ENCODE measurements at regions not wholly inside any gene's neighbourhood (a gene's known extent, or its start where the extent isn't known, plus 50 kb on each side); places are given as distances from the start of the nearest gene placed in this dataset.

GRCh38 chr2:239776436-239777005 lies 248.6 kb downstream of the NDUFA10 start:
- no peak for DNase-seq

DNA sequence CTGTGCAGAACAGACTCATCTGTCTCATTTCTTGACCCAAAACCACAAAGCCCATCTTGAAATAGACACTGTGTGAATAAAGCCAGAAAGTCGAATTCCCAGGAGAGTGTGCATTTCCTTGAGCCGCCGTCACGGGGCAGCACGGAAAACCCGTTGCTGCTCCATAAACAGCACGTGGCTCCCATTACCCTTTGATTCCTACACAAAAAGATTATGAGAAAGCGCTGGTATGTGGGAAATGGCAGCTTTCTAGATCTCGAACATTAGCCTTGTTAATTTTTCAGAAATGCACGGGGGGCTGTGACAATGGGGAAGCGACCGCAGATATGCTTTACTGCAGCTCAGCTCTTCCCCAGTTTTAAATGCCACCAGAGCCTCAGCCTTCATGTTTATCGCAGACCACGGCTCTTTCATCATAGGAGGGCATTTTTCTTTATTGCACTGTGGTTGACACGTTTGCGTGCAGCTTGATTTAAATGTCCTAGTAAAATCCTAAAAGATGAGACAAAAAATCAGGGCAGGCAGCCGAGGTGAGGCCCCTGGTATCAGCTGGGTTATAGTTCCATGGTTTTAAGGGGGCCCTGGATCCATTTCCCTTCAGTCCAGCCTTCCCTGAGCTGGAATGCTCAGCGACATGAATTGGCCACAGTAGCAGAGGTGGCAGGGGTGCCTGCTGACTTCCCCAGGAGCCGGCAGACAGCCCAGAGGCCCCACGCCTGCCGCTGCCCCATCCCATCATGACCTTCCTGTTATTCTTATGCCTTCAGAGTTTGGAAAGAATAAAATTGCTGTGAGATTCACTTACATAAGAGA lies 249.3 kb downstream of the NDUFA10 start:
- DNase-seq, result no peak

GRCh38 chr2:239774933-239775622 lies 250.1 kb downstream of the NDUFA10 start:
- no peak for DNase-seq

DNA sequence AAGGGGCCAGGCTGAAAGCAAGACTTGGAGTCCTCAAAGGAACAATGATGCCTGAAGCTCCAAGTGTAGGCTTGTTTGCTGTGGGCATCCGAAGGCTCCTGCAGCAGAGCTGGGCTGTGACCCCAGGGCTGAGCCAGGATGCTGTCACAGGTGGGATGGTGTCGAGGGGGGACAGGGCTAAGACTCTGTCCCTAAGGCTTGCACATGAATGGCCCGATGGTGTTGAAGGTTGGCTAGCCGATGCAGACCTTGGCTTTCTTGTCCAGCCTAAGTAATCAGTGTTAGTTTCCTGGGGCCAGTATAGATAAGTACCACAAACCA lies 251.0 kb downstream of the NDUFA10 start:
- no peak for DNase-seq

- no peak for DNase-seq
Measured at GRCh38 chr2:239773228-239774141, 251.7 kb downstream of the NDUFA10 start.

DNA sequence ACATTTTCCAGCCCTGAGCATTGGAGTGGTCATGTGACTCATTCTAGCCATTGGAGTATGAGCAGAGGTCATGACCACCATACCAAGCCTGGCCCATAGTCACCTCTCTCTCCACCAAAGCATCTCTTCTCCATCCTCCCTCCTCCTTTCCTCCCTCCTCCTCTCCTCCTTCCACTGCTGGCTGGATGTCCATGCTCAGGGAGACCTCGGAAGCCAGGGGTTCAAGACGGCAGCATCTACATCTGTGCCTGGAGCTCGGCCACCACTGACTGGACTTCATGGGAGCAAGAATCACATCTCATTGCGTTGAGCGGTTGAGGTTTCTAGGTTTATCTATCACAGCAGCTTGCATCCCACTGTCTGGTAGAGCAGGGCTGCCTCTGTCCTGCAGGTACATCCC lies 252.4 kb downstream of the NDUFA10 start:
- no peak for DNase-seq

DNA sequence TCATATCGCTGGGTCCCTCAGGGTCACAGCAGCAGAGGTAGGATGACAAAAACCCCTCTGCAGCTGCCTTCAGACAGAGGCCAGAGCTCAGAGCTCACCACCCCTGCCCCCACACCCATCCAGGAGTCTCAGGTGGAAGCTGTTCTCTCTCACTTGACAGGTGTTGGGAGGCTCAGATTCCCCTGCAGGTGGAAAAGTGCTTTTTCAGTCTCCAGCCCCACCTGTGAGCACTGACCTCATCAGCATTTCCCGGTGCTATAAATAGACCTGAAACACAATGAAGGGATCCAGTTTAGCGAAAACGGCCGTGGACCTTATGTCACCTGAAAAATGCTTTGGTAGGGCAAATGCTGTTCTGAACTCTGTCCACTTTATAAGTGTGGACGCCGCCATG lies 254.9 kb downstream of the NDUFA10 start:
- no peak for DNase-seq

DNA sequence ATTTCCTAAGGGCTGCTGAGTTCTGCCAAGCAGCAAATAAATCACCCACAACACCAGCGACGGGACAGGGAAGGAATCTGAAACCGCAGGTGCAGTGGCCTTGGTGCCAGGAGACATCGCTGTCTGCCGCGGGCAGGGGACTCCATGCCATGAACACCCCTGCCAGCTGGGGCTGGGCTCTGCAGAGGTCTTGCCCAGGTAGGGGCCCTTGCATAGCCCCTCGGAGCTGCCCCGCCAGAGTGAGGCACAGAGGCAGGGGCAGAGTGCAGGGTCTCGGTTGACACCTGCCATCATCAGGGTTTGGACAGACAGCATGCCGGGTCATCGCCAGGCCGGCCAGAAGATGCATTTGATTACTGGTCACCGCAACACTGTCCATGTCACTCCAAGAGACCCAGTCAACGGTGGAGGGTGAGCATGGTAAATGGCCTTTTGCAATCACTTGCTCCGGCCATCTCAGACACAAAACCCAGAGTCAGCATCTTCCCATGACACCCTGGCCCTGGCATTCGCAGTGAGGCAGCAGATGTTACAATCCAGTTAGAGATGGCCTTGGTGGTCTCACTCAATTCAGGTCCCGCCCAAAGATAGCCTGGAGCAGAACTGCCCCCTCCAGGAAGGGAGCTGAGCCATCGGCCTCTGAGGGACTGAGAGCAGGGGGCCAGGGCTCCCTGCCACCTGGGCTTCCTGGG lies 255.4 kb downstream of the NDUFA10 start:
- DNase-seq, result no peak

GRCh38 chr2:239768907-239769553 lies 256.1 kb downstream of the NDUFA10 start:
- DNase-seq, result no peak

- DNase-seq, result no peak
Measured at GRCh38 chr2:239768031-239768790, 256.9 kb downstream of the NDUFA10 start.

DNA sequence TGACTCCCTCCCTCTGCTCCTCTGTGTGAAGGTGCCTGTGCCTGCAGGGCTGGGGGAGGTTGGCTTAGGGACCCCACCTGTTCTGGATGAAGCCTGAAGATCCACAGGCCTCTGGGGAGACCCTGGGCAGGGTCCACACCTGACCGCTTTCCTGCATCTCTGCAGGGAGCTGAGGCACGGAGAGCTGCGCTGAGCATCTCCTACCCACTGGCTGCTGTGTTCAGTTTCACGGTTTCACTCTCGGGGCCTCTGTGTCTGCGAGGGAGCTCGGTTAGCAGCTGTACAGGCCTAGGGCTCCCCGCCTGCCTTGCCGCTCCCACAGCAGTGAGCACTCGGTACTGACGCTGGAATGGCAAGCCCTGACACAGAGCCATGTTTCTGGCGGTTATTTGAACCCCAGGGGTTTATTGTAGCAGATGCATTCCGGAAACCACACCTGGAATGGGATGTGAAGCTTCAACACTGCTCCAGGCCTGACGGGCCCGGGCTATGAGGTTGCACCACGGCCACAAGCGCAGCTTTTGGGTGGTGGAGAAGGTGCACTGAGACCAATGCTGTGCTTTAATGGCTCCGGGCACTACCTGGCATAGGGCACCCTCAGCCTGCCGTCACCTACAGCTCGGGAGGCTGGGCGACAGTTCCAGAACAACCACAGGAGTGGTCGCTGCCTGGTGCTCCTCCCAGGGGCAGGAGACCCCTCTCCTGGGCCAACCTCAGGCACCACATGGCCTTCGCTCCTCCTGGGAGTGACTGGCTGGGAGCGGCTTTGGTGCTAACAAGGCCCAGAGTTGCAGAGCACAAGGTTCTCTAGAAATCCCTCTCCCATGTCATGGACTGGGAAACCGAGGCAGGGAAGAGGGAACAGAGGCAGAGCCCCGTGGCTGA lies 257.9 kb downstream of the NDUFA10 start:
- no peak for DNase-seq

- no peak for DNase-seq
Measured at GRCh38 chr2:239765911-239766310, 259.2 kb downstream of the NDUFA10 start.

DNA sequence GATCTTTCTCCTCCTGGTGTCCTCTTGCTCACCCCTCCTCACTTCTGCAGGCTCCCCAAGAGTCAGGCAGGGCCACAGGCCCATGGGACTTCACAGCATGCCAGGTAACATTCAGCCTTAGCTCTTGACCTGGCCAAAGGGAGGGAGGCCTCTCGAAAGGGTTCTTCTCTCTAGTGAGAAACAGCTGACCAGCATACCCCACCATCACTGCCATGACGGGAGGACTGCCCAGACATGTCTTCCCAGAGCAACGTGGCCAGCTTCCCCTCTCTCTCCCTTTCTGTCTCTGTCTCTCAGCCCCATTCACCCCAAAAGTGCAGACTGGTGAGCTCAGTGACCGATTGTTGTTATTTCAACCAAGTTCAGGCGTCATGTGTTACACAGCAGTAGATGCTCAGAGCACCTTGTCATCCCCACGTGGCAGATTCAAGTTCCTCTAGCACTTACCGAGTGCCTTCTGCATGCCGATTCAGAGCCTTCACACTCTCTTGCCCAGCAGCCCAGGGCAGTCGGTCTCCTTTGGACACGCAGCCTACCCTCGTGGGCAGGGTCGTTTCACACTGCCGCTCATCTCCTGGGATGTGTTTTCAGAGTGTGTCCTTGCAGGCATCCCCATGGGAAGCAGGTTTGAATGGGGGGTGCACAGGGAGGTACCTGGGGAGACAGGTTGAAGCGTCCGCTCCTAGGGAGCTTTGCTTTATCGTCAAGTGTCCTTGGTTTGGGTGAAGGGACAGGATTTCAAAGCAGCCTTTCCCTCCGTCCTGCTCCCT lies 259.9 kb downstream of the NDUFA10 start:
- no peak for DNase-seq

GRCh38 chr2:239763433-239764097 lies 261.6 kb downstream of the NDUFA10 start:
- no peak for DNase-seq

- DNase-seq, result no peak
Measured at GRCh38 chr2:239762655-239763269, 262.4 kb downstream of the NDUFA10 start.

GRCh38 chr2:239762106-239762505 lies 263.0 kb downstream of the NDUFA10 start:
- DNase-seq, result no peak

DNA sequence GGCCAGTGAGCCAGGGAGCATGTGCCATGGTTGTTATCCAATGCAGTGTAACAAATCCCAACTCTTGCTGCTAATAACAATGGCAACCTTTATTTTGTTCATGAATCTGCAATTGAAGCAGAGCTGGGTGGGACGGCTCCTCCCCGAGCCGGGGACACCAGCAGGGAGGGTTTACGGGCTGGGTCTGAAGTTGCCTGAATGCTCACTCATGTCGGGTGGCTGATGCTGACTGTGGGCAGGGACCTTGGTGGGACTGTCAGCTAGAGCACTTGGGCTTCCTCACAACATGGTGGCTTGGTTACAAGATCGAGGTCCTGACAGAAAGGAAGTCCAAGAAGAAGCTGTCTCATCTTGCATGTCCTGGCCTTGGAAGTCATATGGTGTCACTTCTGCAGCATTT lies 264.5 kb downstream of the NDUFA10 start:
- no peak for DNase-seq

GRCh38 chr2:239758279-239758877 lies 266.8 kb downstream of the NDUFA10 start:
- no peak for DNase-seq

All from CD4-positive, alpha-beta T cell treated with Interferon gamma for 1 hour (primary cell).